Nephron progenitor cell (in vitro differentiated cells): ENCODE measurements at regions not wholly inside any gene's neighbourhood (a gene's known extent, or its start where the extent isn't known, plus 50 kb on each side); places are given as distances from the start of the nearest gene placed in this dataset.

ENCODE experiments used
- DNase-seq: peaks from one replicate; pipeline ENCODE4 v3.0.0; 2021
- H3K27ac Mint-ChIP-seq: 2 replicates; pipeline ENCODE4 v1.8.0; 2021; ENCODE audit warnings: mild to moderate bottlenecking, moderate library complexity, mixed read lengths
- H3K27me3 Mint-ChIP-seq: 2 replicates; pipeline ENCODE4 v1.8.0; 2021; ENCODE audit warnings: mild to moderate bottlenecking, low read depth, mixed read lengths; ENCODE audit not compliant: poor library complexity
- H3K36me3 Mint-ChIP-seq: 2 replicates; pipeline ENCODE4 v1.8.0; 2021; ENCODE audit warnings: low read depth, mixed read lengths
- H3K4me1 Mint-ChIP-seq: 2 replicates; pipeline ENCODE4 v1.8.0; 2021; ENCODE audit warnings: mixed read lengths
- H3K4me3 Mint-ChIP-seq: 2 replicates; pipeline ENCODE4 v1.8.0; 2021; ENCODE audit warnings: mild to moderate bottlenecking, moderate library complexity, mixed read lengths
- H3K9me3 Mint-ChIP-seq: 2 replicates; pipeline ENCODE4 v1.8.0; 2021; ENCODE audit warnings: mild to moderate bottlenecking, moderate library complexity, mixed read lengths
- CTCF ChIP-seq: fragments of 200-600 bp; sonication (generic); IDR thresholded peaks from 2 replicates; pipeline ENCODE4 v1.5.0; 2021; ENCODE audit warnings: antibody characterized with exemption

GRCh38 chr5:6197427-6197826 is 180.9 kb downstream of the MED10 start:
- no peak for DNase-seq
- TF ChIP-seq CTCF: no peak
- H3K9me3 Mint-ChIP-seq: peaks cover 10% of the 10 kb centered on the region
- H3K27ac Mint-ChIP-seq: no peak overlapping the region
- no peak overlapping the region for H3K4me3 Mint-ChIP-seq
- H3K36me3 Mint-ChIP-seq: no peaks in the 10 kb centered on the region
- H3K27me3 Mint-ChIP-seq: peaks cover 42% of the 10 kb centered on the region
- peaks cover 8% of the 10 kb centered on the region for H3K4me1 Mint-ChIP-seq

GRCh38 chr5:6195711-6196358 is 182.5 kb downstream of the MED10 start:
- H3K4me1 Mint-ChIP-seq: peaks cover 7% of the 10 kb centered on the region
- DNase-seq: no peak
- no peak overlapping the region for H3K4me3 Mint-ChIP-seq
- peaks cover 9% of the 10 kb centered on the region for H3K9me3 Mint-ChIP-seq
- no peak overlapping the region for H3K27ac Mint-ChIP-seq
- H3K36me3 Mint-ChIP-seq: no peaks in the 10 kb centered on the region
- H3K27me3 Mint-ChIP-seq: peaks cover 42% of the 10 kb centered on the region
- no peak for TF ChIP-seq CTCF

GRCh38 chr5:6194906-6195612 is 183.3 kb downstream of the MED10 start:
- Mint-ChIP-seq H3K36me3 (no peaks in the 10 kb centered on the region), H3K27me3 (peaks cover 42% of the 10 kb centered on the region), H3K9me3 (peaks cover 4% of the 10 kb centered on the region), H3K27ac (no peak overlapping the region), H3K4me1 (peaks cover 7% of the 10 kb centered on the region), H3K4me3 (no peak overlapping the region)
- no peak for TF ChIP-seq CTCF
- DNase-seq: no peak

- Mint-ChIP-seq H3K27ac (no peak overlapping the region), H3K36me3 (no peaks in the 10 kb centered on the region), H3K4me3 (no peak overlapping the region), H3K27me3 (peaks cover 36% of the 10 kb centered on the region), H3K9me3 (peaks cover 2% of the 10 kb centered on the region), H3K4me1 (peaks cover 7% of the 10 kb centered on the region)
- DNase-seq: no peak
- no peak for TF ChIP-seq CTCF
Measured at GRCh38 chr5:6194261-6194875, 184.0 kb downstream of the MED10 start.

- Mint-ChIP-seq H3K4me1 (peaks cover 11% of the 10 kb centered on the region), H3K27me3 (peaks cover 35% of the 10 kb centered on the region), H3K4me3 (no peak overlapping the region), H3K36me3 (no peaks in the 10 kb centered on the region), H3K9me3 (no peaks in the 10 kb centered on the region), H3K27ac (no peak overlapping the region)
- no peak for DNase-seq
- no peak for TF ChIP-seq CTCF
Measured at GRCh38 chr5:6193310-6193709, 185.0 kb downstream of the MED10 start.
